ENCODE measurements at regions not wholly inside any gene's neighbourhood (a gene's known extent, or its start where the extent isn't known, plus 50 kb on each side); places are given as distances from the start of the nearest gene placed in this dataset.
"Not testable (repeated sequence)": the region's sequence is repeated elsewhere in the genome, so short reads cannot be mapped to it uniquely, and the experiment has no call there.

DNA sequence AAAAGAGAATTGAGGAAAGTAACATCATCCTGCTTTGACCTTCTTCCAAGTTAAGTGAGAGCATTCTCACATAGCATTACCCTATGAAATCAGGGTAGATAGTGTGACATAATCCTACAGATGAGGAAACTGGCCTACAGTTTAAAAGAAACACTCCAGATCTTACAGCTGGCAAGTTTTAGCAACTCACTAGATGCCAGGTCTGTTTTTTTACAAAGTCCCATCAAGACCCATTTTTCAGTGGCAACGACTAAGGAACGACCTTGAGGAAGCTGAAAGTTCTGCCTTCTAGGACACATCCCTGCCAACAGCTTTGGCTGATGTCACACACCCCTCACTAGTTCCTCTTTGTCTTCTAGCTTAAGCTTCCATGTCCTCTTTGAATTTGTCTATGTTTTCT, 92.7 kb downstream of the ATP6V0E2 start:
- DNase-seq; intact Hi-C loops (cut with DNase I; ENCODE audit: low total_unique reads); H3K36me3 ChIP-seq; H3K27ac ChIP-seq; H3K27me3 ChIP-seq; H3K9me3 ChIP-seq; H3K4me3 ChIP-seq; H3K4me1 ChIP-seq: not testable (repeated sequence)
- WGBS, 5 donors: 62 to 87% (median 80%) methylated on average over 2 of the region's 2 CpGs

DNA sequence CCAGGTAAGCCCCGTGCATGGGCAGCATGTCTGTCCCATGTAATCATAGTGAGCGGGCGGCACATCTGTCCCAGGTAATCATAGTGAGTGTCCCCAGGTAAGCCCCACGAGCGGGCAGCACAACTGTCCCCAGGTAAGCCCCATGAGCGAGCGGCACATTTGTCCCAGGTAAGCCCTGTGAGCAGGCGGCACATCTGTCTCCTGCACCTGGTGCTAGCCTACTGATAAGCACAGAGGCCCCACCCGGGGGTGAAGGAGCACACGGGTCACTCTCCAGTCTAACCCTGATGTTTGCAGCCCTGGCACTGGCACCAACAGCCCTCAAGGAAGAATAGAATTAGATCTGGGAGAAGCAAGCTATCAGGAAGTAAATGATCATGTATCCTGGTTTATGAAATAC, 99.2 kb downstream of the ATP6V0E2 start:
- peak in 1 of 2 donors; percentile 6 for DNase-seq
- H3K4me3 ChIP-seq; intact Hi-C loops (cut with DNase I; ENCODE audit: low total_unique reads); H3K36me3 ChIP-seq; H3K27me3 ChIP-seq; H3K4me1 ChIP-seq; H3K27ac ChIP-seq; H3K9me3 ChIP-seq: not testable (repeated sequence)
- WGBS, 5 donors: 49 to 68% (median 52%) methylated on average over 9 to 10 of the region's 10 CpGs; no CpG with 5 or more reads in 1 of the 5 donors

DNA sequence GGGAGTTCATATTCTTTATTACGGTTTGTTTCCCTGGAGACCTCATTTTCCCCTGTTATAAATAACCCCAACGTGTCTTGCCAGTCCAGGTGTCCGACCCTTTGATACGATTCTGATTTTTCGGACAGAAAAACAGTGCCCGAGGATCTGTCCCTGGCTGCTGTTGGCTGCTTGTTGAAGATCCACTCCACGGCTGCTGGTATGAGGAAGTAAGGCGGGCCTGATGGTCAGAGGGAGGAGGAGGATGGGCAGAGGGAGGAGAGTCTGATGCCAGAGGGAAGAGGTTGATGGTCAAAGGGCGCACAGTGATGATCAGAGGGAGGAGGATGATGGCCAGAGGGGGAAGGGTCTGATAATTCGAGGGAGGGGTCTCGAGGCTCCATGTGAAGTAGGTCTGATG, 99.9 kb downstream of the ATP6V0E2 start:
- H3K4me1 ChIP-seq; H3K4me3 ChIP-seq; DNase-seq; intact Hi-C loops (cut with DNase I; ENCODE audit: low total_unique reads); H3K27ac ChIP-seq; H3K27me3 ChIP-seq; H3K9me3 ChIP-seq; H3K36me3 ChIP-seq: not testable (repeated sequence)
- 68 to 78% (median 71%) methylated on average over 5 to 6 of the region's 11 CpGs for WGBS, 5 donors

DNA sequence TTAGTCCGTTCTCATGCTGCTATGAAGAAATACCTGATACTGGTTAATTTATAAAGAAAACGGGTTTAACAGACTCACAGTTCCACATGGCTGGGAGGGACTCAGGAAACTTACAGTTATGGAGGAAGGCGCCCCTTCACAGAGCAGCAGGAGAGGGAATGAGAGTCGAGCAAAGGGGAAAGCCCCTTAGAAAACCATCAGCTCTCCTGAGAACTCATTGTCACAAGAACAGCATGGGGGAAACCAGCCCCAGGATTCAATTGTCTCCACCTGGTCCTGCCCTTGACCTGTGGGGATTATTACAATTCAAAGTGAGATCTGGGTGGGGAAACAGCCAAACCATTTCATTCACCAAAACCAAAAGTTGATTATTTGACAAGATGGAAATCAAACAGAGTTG, 101.8 kb downstream of the ATP6V0E2 start:
- intact Hi-C loops (cut with DNase I; ENCODE audit: low total_unique reads); H3K36me3 ChIP-seq; H3K4me1 ChIP-seq; DNase-seq; H3K27me3 ChIP-seq; H3K9me3 ChIP-seq; H3K4me3 ChIP-seq; H3K27ac ChIP-seq: not testable (repeated sequence)
- WGBS, 5 donors: 42 to 51% (median 46%) methylated on average over 4 of the region's 4 CpGs

DNA sequence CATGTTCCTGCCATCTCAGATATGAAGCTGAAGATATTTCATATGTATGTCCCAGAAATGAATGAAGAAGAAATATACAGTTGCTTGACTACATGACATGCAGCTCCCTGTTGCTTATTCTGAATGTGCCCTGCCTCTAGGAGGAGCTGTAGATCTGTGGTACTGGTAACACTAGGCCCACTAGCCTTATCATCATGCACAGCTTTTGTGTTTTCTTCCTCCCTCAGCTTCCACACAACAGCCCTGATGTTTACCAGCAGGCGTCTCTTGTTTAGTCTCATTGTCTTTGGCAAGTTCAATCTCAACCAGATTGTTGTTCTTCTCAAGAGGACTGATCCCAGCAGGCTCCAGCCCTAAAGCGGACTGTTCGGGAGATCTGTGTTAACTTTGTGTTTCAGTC, 104.8 kb downstream of the ATP6V0E2 start:
- intact Hi-C loops (cut with DNase I; ENCODE audit: low total_unique reads); H3K4me1 ChIP-seq; H3K27ac ChIP-seq; H3K4me3 ChIP-seq; H3K9me3 ChIP-seq; H3K27me3 ChIP-seq; H3K36me3 ChIP-seq; DNase-seq: not testable (repeated sequence)
- WGBS, 5 donors: 57 to 85% (median 71%) methylated on average over 1 to 3 of the region's 3 CpGs

DNA sequence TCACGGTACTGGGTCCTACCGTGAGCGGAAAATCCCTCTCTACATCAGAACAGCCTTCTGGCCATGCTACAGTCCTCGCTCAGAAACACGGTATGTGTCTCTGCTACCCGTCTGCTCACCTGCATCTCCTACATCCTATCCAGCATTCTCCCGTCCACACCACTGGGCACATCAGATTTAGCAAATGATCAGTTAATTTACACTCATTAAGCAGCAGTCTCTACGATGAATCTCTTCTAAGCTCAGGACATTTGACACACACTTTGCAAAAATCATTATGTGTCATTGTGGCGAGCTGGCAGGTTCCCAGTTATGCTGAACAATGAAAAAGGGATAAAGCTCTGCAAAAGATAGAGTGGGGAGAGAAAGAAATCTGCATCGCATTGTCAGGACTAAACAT, 105.2 kb downstream of the ATP6V0E2 start:
- H3K9me3 ChIP-seq; H3K4me1 ChIP-seq; H3K27me3 ChIP-seq; intact Hi-C loops (cut with DNase I; ENCODE audit: low total_unique reads); H3K4me3 ChIP-seq; H3K36me3 ChIP-seq; H3K27ac ChIP-seq: not testable (repeated sequence)
- DNase-seq: peak in 1 of 2 donors; percentile 6
- 68 to 84% (median 72%) methylated on average over 7 to 10 of the region's 10 CpGs for WGBS, 5 donors

DNA sequence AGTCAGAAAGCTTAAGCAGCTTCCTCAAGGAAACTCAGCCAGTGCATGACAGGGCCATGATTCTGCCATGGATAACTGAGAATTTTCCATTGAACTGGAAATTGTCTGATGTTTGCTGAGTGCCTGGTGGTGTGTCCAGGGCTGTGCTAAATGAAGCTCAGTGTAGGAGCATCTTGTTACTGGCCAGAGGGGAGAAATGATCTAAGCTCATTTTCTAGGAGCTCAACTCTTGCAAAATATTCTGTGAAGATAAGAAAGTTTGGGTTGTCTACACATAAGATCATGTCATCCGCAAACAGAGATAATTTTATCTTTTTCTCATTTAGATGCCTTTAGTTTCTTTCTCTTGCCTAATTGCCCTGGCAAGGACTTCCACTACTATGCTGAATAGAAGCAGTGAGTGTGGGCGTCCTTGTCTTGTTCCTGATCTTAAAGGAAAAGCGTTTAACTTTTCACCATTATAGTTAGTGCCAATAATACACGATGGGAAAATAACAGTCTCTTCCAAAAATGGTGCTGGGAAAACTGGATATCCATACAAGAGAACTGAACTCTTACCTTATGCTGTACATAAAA, 108.9 kb downstream of the ATP6V0E2 start:
- H3K27ac ChIP-seq; H3K36me3 ChIP-seq; H3K4me1 ChIP-seq; DNase-seq; H3K27me3 ChIP-seq; H3K9me3 ChIP-seq; intact Hi-C loops (cut with DNase I; ENCODE audit: low total_unique reads); H3K4me3 ChIP-seq: not testable (repeated sequence)
- 63 to 88% (median 70%) methylated on average over 4 of the region's 4 CpGs for WGBS, 5 donors

DNA sequence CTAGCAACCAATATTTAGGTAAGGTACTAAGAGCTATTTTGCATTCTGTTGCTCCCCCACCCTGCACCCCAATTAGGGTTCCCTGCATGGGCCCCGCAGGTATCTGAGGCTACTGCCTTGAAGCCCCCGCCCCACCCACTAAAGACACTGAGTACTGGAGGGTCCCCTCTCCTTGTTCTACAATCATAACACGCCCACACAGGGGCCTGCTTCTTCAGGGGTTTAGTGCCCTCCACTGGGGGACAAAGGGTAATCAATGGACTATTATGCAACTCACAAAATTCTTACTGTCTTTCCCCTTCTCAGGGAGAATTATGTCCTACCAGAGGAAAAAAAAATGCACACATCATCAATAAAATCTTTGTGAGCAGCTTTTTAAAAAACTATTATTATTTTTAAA, 113.1 kb downstream of the ATP6V0E2 start:
- H3K4me1 ChIP-seq; H3K27ac ChIP-seq; H3K36me3 ChIP-seq; H3K9me3 ChIP-seq; intact Hi-C loops (cut with DNase I; ENCODE audit: low total_unique reads); DNase-seq; H3K4me3 ChIP-seq: not testable (repeated sequence)
- no CpG with 5 or more reads among the region's 3 CpGs for WGBS, 5 donors
- H3K27me3 ChIP-seq: peaks cover 0 to 15% (median 0%) of the 10 kb centered on the region in 3 donors

DNA sequence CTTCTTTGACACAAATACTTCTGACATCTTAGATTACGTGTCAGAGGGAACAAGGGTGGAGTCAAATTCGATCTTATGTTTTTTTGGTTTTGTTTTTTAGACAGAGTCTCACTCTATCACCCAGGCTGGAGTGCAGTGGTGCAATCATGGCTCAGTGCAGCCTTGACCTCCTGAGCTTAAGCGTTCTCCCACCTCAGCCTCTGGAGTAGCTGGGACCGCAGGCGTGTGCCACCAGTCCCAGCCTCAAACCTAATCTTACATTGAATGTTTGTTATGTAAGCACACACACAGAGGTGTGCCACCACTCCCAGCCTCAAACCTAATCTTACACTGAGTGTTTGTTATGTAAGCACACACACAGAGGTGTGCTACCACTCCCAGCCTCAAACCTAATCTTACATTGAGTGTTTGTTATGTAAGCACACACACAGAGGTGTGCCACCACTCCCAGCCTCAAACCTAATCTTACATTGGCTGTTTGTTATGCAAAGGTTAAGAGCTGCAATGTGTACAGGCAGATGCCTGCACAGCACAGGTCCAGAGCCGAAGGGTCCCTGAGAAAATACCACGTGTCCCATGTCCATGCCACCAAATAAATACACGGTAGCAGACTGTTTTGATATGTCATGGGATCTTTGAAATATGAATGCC, 118.0 kb downstream of the ATP6V0E2 start:
- Histone ChIP-seq H3K27me3 (peaks cover 0 to 11% (median 0%) of the 10 kb centered on the region in 3 donors), H3K4me1 (peaks cover 0 to 14% (median 3%) of the 10 kb centered on the region in 4 donors)
- H3K4me3 ChIP-seq; H3K27ac ChIP-seq; H3K9me3 ChIP-seq; H3K36me3 ChIP-seq; intact Hi-C loops (cut with DNase I; ENCODE audit: low total_unique reads): not testable (repeated sequence)
- peak; percentile 34 to 57 for DNase-seq
- 30 to 58% (median 50%) methylated on average over 8 of the region's 8 CpGs for WGBS, 5 donors
- TF ChIP-seq POLR2AphosphoS5 (IDR thresholded peaks at IDR 0.05): peak in 1 of 3 donors; percentile 50

DNA sequence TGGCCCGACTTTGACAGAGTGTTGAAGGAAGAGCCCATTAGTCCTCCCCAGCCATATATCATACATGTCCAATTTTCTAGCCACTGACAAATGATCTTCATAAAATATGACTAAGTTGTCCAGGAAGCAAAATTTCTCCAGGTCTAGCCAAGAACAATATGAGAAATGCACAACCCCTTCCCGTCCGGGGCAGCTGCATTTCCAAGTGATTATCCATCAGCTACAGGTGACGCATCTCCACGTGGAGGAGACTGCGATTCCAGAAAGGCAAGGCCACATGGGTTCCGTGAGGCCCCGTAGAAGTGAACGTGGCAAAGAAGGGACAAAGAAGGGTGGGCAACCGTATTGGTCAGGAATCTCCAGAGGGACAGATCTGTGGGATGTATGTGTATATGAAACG, 118.6 kb downstream of the ATP6V0E2 start:
- DNase-seq; H3K36me3 ChIP-seq; intact Hi-C loops (cut with DNase I; ENCODE audit: low total_unique reads); H3K4me3 ChIP-seq; H3K9me3 ChIP-seq; H3K27ac ChIP-seq: not testable (repeated sequence)
- Histone ChIP-seq H3K4me1 (peaks cover 0 to 14% (median 3%) of the 10 kb centered on the region in 4 donors), H3K27me3 (peaks cover 0 to 11% (median 0%) of the 10 kb centered on the region in 3 donors)
- 56 to 79% (median 68%) methylated on average over 11 of the region's 11 CpGs for WGBS, 5 donors

DNA sequence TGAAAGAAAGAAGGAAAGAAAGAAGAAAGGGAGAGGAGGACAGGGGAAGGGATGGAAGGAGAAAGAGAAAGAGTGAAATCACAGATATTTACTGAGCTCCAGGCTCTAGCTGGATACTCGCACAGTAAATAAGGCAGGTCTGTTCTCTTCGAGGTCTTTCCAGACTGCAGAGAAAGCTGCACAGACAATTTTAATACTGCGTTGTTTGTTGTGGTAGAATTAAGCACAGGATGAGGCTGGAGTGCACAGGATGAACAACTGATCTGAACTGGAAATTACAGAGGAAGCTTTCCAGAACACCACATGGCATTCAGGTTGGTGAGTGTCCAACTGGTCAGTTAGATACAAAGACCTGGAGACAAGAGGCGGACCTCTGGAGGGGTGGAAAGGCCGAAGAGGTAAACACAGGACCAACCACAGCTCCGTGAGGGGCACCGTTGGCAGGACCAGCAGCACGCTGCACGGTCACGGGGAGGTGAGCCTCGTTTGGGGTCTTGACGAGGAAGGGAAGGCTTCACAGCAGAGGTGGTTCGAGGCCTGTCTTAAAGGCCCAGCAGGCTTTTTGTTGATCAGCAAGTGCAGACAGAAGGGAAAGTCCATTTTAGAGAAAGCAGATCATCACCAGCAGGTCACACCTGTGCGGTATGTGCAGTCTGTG, 121.7 kb downstream of the ATP6V0E2 start:
- H3K27ac ChIP-seq; H3K4me3 ChIP-seq; H3K36me3 ChIP-seq; DNase-seq; intact Hi-C loops (cut with DNase I; ENCODE audit: low total_unique reads); H3K9me3 ChIP-seq; H3K27me3 ChIP-seq: not testable (repeated sequence)
- peaks cover 0 to 14% (median 3%) of the 10 kb centered on the region in 4 donors for H3K4me1 ChIP-seq
- WGBS, 5 donors: 67 to 78% (median 77%) methylated on average over 6 to 13 of the region's 14 CpGs

All from stomach (tissue), 8 donors.